SK-N-MC (cell line): ENCODE measurements at regions not wholly inside any gene's neighbourhood (a gene's known extent, or its start where the extent isn't known, plus 50 kb on each side); places are given as distances from the start of the nearest gene placed in this dataset.

Experiments used
- DNase-seq: peaks from one replicate; pipeline ENCODE4 v3.0.0-alpha.2; 2011; ENCODE audit warnings: low read depth, low spot score
- H3K27ac ChIP-seq: fragments of 200-600 bp; sonication (generic); 2 replicates; pipeline ENCODE4 v1.5.1; 2016; ENCODE audit warnings: mixed run types
- H3K36me3 ChIP-seq: fragments of 200-600 bp; sonication (generic); 2 replicates; pipeline ENCODE4 v1.6.1; 2017; ENCODE audit warnings: antibody characterized with exemption, low read length, mixed read lengths; ENCODE audit not compliant: insufficient read depth
- H3K4me3 ChIP-seq: fragments of 200-600 bp; sonication (generic); 2 replicates; pipeline ENCODE4 v1.5.1; 2016
- H3K9ac ChIP-seq: fragments of 200-600 bp; sonication (generic); 2 replicates; pipeline ENCODE4 v1.8.0; 2017; ENCODE audit warnings: mixed run types, mixed read lengths; ENCODE audit not compliant: insufficient read length
- H3K9me3 ChIP-seq: fragments of 200-600 bp; sonication (generic); 2 replicates; pipeline ENCODE4 v1.6.1; 2017; ENCODE audit warnings: low read depth, mild to moderate bottlenecking, antibody characterized with exemption, low read length, moderate library complexity, mixed read lengths
- EZH2 ChIP-seq: fragments of 200-600 bp; sonication (generic); IDR thresholded peaks from one replicate; pipeline ENCODE4 v1.6.1; 2017; ENCODE audit warnings: antibody characterized with exemption
- FOXP2 ChIP-seq: optimal IDR thresholded peaks from 2 replicates; pipeline ENCODE3; 2011; ENCODE audit warnings: mild to moderate bottlenecking, moderate library complexity; ENCODE audit not compliant: insufficient read depth; ENCODE audit errors: extremely low read length, control extremely low read depth
- POLR2AphosphoS5 ChIP-seq: IDR thresholded peaks from 2 replicates; pipeline ENCODE4 v1.6.1; 2012; ENCODE audit warnings: mild to moderate bottlenecking, low read depth, low read length, borderline replicate concordance

GRCh38 chr2:125584732-125585131 lies 1071.2 kb upstream of the GYPC start:
- Histone ChIP-seq H3K4me3 (no peak overlapping the region), H3K36me3 (no peaks in the 10 kb centered on the region), H3K9ac (no peak overlapping the region), H3K27ac (no peak overlapping the region), H3K9me3 (no peaks in the 10 kb centered on the region)
- DNase-seq, result no peak
- no peak for TF ChIP-seq POLR2AphosphoS5
- TF ChIP-seq EZH2, result no peak
- no peak for TF ChIP-seq FOXP2

DNA sequence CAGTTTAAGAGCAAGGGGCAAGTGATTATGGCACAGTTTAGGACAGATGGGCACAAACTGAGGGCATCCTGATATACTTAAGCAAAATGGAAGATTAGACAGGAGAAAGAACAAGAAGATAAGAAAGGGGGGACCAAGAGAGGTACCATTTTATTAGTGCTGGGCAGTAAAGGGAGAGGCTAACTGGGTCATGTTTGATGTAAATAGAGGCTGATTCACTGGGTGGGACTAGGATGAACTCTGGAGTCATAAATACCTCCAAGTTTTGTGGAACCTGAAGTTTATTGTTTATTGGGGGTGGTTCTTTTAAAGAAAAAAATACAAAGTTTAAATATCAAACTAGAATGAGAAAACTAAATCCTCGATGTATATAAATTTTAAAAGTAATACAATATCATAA lies 1067.2 kb upstream of the GYPC start:
- Histone ChIP-seq H3K4me3 (no peak overlapping the region), H3K36me3 (no peaks in the 10 kb centered on the region), H3K9ac (no peak overlapping the region), H3K27ac (no peak overlapping the region), H3K9me3 (no peaks in the 10 kb centered on the region)
- no peak for TF ChIP-seq POLR2AphosphoS5
- TF ChIP-seq EZH2, result no peak
- no peak for TF ChIP-seq FOXP2
- DNase-seq, result no peak

DNA sequence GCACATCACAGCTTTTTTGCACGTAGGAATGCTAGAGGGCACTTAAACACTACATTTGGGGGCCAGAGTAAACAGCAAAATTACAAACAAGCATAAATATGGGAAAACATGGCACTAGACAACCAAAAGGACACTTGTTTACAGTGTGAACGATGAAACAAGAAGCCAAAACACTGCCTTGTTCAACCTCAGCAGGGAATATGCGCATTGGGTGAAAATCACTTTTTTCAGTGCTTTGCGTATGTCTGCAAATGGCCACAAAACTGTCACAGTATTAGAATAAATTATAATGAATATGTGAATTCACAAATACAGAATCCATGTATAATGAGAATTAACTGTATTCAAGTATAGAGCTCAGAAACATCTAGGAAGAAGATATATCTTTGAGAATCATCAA lies 1064.0 kb upstream of the GYPC start:
- H3K9me3 ChIP-seq, result no peaks in the 10 kb centered on the region
- TF ChIP-seq FOXP2, result no peak
- TF ChIP-seq POLR2AphosphoS5, result no peak
- TF ChIP-seq EZH2, result no peak
- H3K9ac ChIP-seq, result no peak overlapping the region
- H3K4me3 ChIP-seq, result no peak overlapping the region
- H3K27ac ChIP-seq, result no peak overlapping the region
- DNase-seq, result no peak
- H3K36me3 ChIP-seq, result no peaks in the 10 kb centered on the region

DNA sequence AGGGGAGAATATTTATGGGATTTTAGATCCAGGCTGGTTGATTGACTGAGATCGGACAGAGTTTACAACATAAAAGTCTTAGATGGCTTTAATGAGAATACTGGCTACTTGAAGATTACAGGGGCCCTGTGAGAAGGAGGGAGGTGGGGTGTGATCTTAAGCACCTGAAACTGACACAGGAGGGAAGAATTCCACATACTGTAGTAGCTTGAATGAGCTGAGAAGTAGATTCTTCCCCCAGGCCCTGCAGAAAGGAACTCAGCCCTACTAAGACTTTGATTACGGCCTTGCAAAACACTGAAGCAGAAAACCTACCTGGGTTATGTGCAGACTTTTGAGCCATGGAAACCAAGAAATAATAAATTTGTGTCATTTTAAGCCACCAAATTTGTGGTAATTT lies 1062.9 kb upstream of the GYPC start:
- TF ChIP-seq EZH2 (no peak), POLR2AphosphoS5 (no peak)
- Histone ChIP-seq H3K9ac (no peak overlapping the region), H3K4me3 (no peak overlapping the region), H3K36me3 (no peaks in the 10 kb centered on the region), H3K27ac (no peak overlapping the region), H3K9me3 (no peaks in the 10 kb centered on the region)
- no peak for DNase-seq

DNA sequence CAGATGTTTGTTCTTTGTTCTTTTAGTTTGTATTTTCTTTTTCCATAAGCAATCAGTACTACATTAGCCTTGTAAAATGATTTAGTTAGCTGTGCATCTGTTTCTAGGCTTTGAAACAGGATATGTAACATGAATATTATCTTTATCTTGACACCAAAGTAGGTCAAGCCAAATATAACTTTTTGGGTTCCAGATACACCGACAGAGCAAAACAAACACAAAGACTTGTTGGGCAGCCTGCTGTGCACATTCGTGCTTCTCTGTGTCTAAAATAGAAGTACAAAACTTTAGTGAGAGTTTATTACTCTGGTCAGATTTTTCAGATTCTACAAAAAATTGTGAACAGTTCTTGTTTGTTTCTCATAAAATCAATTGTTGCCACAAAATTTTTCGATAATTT lies 1059.3 kb upstream of the GYPC start:
- no peak for TF ChIP-seq EZH2
- TF ChIP-seq FOXP2, result no peak
- no peak for TF ChIP-seq POLR2AphosphoS5
- no peak overlapping the region for H3K27ac ChIP-seq

GRCh38 chr2:125615438-125615837 lies 1040.5 kb upstream of the GYPC start:
- no peak for DNase-seq
- Histone ChIP-seq H3K27ac (no peak overlapping the region), H3K9me3 (no peaks in the 10 kb centered on the region), H3K9ac (no peak overlapping the region), H3K4me3 (no peak overlapping the region), H3K36me3 (no peaks in the 10 kb centered on the region)
- TF ChIP-seq EZH2 (no peak), FOXP2 (no peak), POLR2AphosphoS5 (no peak)

More for the DNA sequence above, 1059.3 kb upstream of the GYPC start:
- DNase-seq, result no peak
- no peak overlapping the region for H3K4me3 ChIP-seq
- no peaks in the 10 kb centered on the region for H3K9me3 ChIP-seq
- no peak overlapping the region for H3K9ac ChIP-seq
- no peaks in the 10 kb centered on the region for H3K36me3 ChIP-seq

- H3K4me3 ChIP-seq, result no peak overlapping the region
- H3K27ac ChIP-seq, result no peak overlapping the region
- no peaks in the 10 kb centered on the region for H3K36me3 ChIP-seq
- DNase-seq, result no peak
- no peaks in the 10 kb centered on the region for H3K9me3 ChIP-seq
- no peak overlapping the region for H3K9ac ChIP-seq
- TF ChIP-seq POLR2AphosphoS5 (no peak), FOXP2 (no peak)
Measured at GRCh38 chr2:125630377-125630776, 1025.6 kb upstream of the GYPC start.

DNA sequence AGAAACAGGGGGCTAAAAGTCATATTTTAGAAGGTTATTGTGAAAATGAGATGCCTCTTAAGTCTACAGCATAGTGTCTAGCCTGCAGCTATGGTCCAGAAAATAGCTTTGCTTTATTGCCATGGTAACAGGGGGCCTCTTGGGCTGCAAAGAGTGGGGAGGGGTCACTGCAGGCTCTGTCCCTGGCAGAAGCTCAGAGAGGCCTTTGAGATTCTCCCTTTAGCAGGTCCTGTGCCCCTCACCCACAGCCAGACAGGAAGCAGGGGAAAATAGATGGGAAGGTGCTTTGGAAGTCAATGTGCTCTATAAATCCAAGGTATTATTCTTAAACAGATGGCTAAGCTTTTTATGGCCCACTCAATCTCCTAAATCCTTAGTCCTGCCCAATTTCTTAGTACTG lies 1021.3 kb upstream of the GYPC start:
- H3K36me3 ChIP-seq, result no peaks in the 10 kb centered on the region
- DNase-seq, result no peak
- TF ChIP-seq FOXP2, result no peak
- no peak for TF ChIP-seq EZH2
- TF ChIP-seq POLR2AphosphoS5, result no peak
- no peaks in the 10 kb centered on the region for H3K9me3 ChIP-seq
- H3K27ac ChIP-seq, result no peak overlapping the region
- H3K4me3 ChIP-seq, result no peak overlapping the region
- H3K9ac ChIP-seq, result no peak overlapping the region

- Histone ChIP-seq H3K36me3 (no peaks in the 10 kb centered on the region), H3K4me3 (no peak overlapping the region), H3K9ac (no peak overlapping the region), H3K9me3 (no peaks in the 10 kb centered on the region), H3K27ac (no peak overlapping the region)
- no peak for TF ChIP-seq FOXP2
- TF ChIP-seq POLR2AphosphoS5, result no peak
- TF ChIP-seq EZH2, result no peak
- DNase-seq, result no peak
Measured at GRCh38 chr2:125638345-125638744, 1017.6 kb upstream of the GYPC start.
